ENCODE measurements at regions not wholly inside any gene's neighbourhood (a gene's known extent, or its start where the extent isn't known, plus 50 kb on each side); places are given as distances from the start of the nearest gene placed in this dataset.

GRCh38 chr13:85411591-85411990, 387.6 kb downstream of the SLITRK6 start:
- DNase-seq (ENCODE audit: low spot score) (no peak), ATAC-seq (no peak)
- Mint-ChIP-seq H3K36me3 (no peaks in the 10 kb centered on the region), H3K27ac (no peak overlapping the region), H3K9me3 (no peaks in the 10 kb centered on the region), H3K27me3 (ENCODE audit: low read depth) (no peaks in the 10 kb centered on the region), H3K4me3 (no peak overlapping the region), H3K4me1 (peaks cover 7% of the 10 kb centered on the region)
- TF ChIP-seq, protein P1, sequence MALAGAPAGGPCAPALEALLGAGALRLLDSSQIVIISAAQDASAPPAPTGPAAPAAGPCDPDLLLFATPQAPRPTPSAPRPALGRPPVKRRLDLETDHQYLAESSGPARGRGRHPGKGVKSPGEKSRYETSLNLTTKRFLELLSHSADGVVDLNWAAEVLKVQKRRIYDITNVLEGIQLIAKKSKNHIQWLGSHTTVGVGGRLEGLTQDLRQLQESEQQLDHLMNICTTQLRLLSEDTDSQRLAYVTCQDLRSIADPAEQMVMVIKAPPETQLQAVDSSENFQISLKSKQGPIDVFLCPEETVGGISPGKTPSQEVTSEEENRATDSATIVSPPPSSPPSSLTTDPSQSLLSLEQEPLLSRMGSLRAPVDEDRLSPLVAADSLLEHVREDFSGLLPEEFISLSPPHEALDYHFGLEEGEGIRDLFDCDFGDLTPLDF (CRISPR knock-in tag; IDR thresholded peaks at IDR 0.05): no peak
- no peak for TF ChIP-seq HMGA2 (CRISPR knock-in tag; IDR thresholded peaks at IDR 0.05)
- TF ChIP-seq ZNF232 (CRISPR knock-in tag; IDR thresholded peaks at IDR 0.05): no peak
- TF ChIP-seq ZNF317 (CRISPR knock-in tag; IDR thresholded peaks at IDR 0.05; ENCODE audit: borderline replicate concordance, low read depth): no peak
- no peak for TF ChIP-seq GRHL2 (CRISPR knock-in tag; IDR thresholded peaks at IDR 0.05; ENCODE audit: insufficient replicate concordance, severe bottlenecking)
- no peak for TF ChIP-seq GTF2I (CRISPR knock-in tag; conservative IDR thresholded peaks at IDR 0.05)
- no peak for TF ChIP-seq SP1 (CRISPR knock-in tag; conservative IDR thresholded peaks at IDR 0.05)
- TF ChIP-seq FOXK1 (CRISPR knock-in tag; IDR thresholded peaks at IDR 0.05): no peak
- TF ChIP-seq SMAD3 (CRISPR knock-in tag; IDR thresholded peaks at IDR 0.05; ENCODE audit: borderline replicate concordance): no peak
- TF ChIP-seq TEAD1 (CRISPR knock-in tag; IDR thresholded peaks at IDR 0.05): no peak
- TF ChIP-seq KAT7 (CRISPR knock-in tag; IDR thresholded peaks at IDR 0.05; ENCODE audit: borderline replicate concordance): no peak
- ChIA-PET CTCF (interaction anchor here (0.6 kb wide), 1 partner anchor 402 kb away, joined by 3 read pairs; no protein-coding TSS in a partner anchor), POLR2A (interaction anchor here (0.6 kb wide), 1 partner anchor 57 kb away, joined by 3 read pairs; no protein-coding TSS in a partner anchor)

- Mint-ChIP-seq H3K4me3 (no peak overlapping the region), H3K27ac (no peak overlapping the region), H3K9me3 (peaks cover 2% of the 10 kb centered on the region; the same call in 1 of the 2 replicates), H3K36me3 (no peaks in the 10 kb centered on the region), H3K27me3 (ENCODE audit: low read depth) (no peaks in the 10 kb centered on the region), H3K4me1 (peaks cover 7% of the 10 kb centered on the region)
- CTCF ChIA-PET: no interaction called here
- TF ChIP-seq, protein P2, sequence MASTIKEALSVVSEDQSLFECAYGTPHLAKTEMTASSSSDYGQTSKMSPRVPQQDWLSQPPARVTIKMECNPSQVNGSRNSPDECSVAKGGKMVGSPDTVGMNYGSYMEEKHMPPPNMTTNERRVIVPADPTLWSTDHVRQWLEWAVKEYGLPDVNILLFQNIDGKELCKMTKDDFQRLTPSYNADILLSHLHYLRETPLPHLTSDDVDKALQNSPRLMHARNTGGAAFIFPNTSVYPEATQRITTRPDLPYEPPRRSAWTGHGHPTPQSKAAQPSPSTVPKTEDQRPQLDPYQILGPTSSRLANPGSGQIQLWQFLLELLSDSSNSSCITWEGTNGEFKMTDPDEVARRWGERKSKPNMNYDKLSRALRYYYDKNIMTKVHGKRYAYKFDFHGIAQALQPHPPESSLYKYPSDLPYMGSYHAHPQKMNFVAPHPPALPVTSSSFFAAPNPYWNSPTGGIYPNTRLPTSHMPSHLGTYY (CRISPR knock-in tag; IDR thresholded peaks at IDR 0.05): no peak
- TF ChIP-seq FOXP4 (CRISPR knock-in tag; IDR thresholded peaks at IDR 0.05) (no peak), FOXK1 (CRISPR knock-in tag; IDR thresholded peaks at IDR 0.05) (no peak), SMAD4 (CRISPR knock-in tag; IDR thresholded peaks at IDR 0.05) (no peak), ZNF219 (CRISPR knock-in tag; IDR thresholded peaks at IDR 0.05; ENCODE audit: borderline replicate concordance) (no peak), SMAD3 (CRISPR knock-in tag; IDR thresholded peaks at IDR 0.05; ENCODE audit: borderline replicate concordance) (no peak), JAZF1 (CRISPR knock-in tag; IDR thresholded peaks at IDR 0.05) (no peak), NR3C1 (CRISPR knock-in tag; conservative IDR thresholded peaks at IDR 0.05; ENCODE audit: low read depth) (no peak), CBFB (CRISPR knock-in tag; IDR thresholded peaks at IDR 0.05; ENCODE audit: low read depth) (no peak), GRHL2 (CRISPR knock-in tag; IDR thresholded peaks at IDR 0.05; ENCODE audit: insufficient replicate concordance, severe bottlenecking) (no peak)
- DNase-seq (ENCODE audit: low spot score) (no peak), ATAC-seq (no peak)
- POLR2A ChIA-PET: no interaction called here
These were observed 390.8 kb downstream of the SLITRK6 start for GRCh38 chr13:85408415-85408814.

- H3K4me1 Mint-ChIP-seq: no peaks in the 10 kb centered on the region
- ChIA-PET CTCF (no interaction called here), POLR2A (no interaction called here)
- TF ChIP-seq ZNF263 (CRISPR knock-in tag; IDR thresholded peaks at IDR 0.05; ENCODE audit: low read depth): no peak
- no peak for TF ChIP-seq ZNF396 (CRISPR knock-in tag; IDR thresholded peaks at IDR 0.05; ENCODE audit: borderline replicate concordance)
- TF ChIP-seq FOXP1 (CRISPR knock-in tag; IDR thresholded peaks at IDR 0.05; ENCODE audit: borderline replicate concordance): no peak
- no peak for TF ChIP-seq ZNF416 (CRISPR knock-in tag; IDR thresholded peaks at IDR 0.05)
- TF ChIP-seq OVOL2 (CRISPR knock-in tag; IDR thresholded peaks at IDR 0.05; ENCODE audit: borderline replicate concordance): no peak
- no peak for TF ChIP-seq PRRX2 (CRISPR knock-in tag; IDR thresholded peaks at IDR 0.05)
- DNase-seq (ENCODE audit: low spot score) (no peak), ATAC-seq (no peak)
- no peaks in the 10 kb centered on the region for H3K36me3 Mint-ChIP-seq
- no peak overlapping the region for H3K27ac Mint-ChIP-seq
- no peak overlapping the region for H3K4me3 Mint-ChIP-seq
- peaks cover 3% of the 10 kb centered on the region; the same call in 1 of the 2 replicates for H3K9me3 Mint-ChIP-seq
- no peaks in the 10 kb centered on the region for H3K27me3 Mint-ChIP-seq (ENCODE audit: low read depth)
These were observed 392.8 kb downstream of the SLITRK6 start for GRCh38 chr13:85406269-85406975.
